ENCODE measurements at regions not wholly inside any gene's neighbourhood (a gene's known extent, or its start where the extent isn't known, plus 50 kb on each side); places are given as distances from the start of the nearest gene placed in this dataset.

DNA sequence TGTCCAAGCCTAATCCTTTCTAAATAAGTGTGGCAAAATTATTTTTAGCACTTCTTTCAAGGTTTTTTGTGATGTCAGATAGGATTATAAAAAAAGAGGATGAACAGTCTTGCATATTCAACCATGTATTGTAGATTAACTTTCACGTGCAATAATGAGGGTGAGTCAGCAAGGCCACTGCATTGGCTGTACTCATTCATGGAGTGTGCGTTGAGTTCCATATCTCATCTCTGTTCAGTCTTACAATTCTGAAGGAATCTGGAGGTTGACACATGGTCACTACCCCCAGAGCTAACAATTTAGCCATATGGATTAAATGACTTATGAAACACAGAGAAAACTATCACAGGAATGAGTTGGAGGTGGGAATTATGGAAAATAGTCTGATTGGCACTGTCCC lies 810.5 kb downstream of the SLC4A3 start:
- H3K27ac ChIP-seq = no peak overlapping the region
- H3K36me3 ChIP-seq = no peaks in the 10 kb centered on the region
- H3K27me3 ChIP-seq = no peaks in the 10 kb centered on the region
- no peak overlapping the region for H3K4me3 ChIP-seq
- TF ChIP-seq EP300 (IDR thresholded peaks at IDR 0.05) (no peak), POLR2A (IDR thresholded peaks at IDR 0.05) (no peak), POLR2AphosphoS5 (IDR thresholded peaks at IDR 0.05) (no peak)
- TF ChIP-seq, protein P1, sequence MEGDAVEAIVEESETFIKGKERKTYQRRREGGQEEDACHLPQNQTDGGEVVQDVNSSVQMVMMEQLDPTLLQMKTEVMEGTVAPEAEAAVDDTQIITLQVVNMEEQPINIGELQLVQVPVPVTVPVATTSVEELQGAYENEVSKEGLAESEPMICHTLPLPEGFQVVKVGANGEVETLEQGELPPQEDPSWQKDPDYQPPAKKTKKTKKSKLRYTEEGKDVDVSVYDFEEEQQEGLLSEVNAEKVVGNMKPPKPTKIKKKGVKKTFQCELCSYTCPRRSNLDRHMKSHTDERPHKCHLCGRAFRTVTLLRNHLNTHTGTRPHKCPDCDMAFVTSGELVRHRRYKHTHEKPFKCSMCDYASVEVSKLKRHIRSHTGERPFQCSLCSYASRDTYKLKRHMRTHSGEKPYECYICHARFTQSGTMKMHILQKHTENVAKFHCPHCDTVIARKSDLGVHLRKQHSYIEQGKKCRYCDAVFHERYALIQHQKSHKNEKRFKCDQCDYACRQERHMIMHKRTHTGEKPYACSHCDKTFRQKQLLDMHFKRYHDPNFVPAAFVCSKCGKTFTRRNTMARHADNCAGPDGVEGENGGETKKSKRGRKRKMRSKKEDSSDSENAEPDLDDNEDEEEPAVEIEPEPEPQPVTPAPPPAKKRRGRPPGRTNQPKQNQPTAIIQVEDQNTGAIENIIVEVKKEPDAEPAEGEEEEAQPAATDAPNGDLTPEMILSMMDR (IDR thresholded peaks at IDR 0.05) = no peak
- H3K4me1 ChIP-seq = no peaks in the 10 kb centered on the region
- no peak for DNase-seq
- no peaks in the 10 kb centered on the region for H3K9me3 ChIP-seq
- intact Hi-C loops (cut with DNase I; ENCODE audit: low total_unique reads) = no loop called here
- 62 to 84% (median 82%) methylated on average over 2 of the region's 2 CpGs for WGBS, 5 donors

GRCh38 chr2:220440731-220441130 lies 813.3 kb downstream of the SLC4A3 start:
- H3K27me3 ChIP-seq = no peaks in the 10 kb centered on the region
- H3K36me3 ChIP-seq = no peaks in the 10 kb centered on the region
- no peak for DNase-seq
- H3K9me3 ChIP-seq = no peaks in the 10 kb centered on the region
- H3K4me3 ChIP-seq = no peak overlapping the region
- H3K27ac ChIP-seq = no peak overlapping the region
- WGBS, 5 donors = 82 to 88% (median 86%) methylated on average over 2 of the region's 2 CpGs
- H3K4me1 ChIP-seq = no peaks in the 10 kb centered on the region
- intact Hi-C loops (cut with DNase I; ENCODE audit: low total_unique reads) = no loop called here
- TF ChIP-seq EP300 (IDR thresholded peaks at IDR 0.05) (no peak), POLR2AphosphoS5 (IDR thresholded peaks at IDR 0.05) (no peak), POLR2A (IDR thresholded peaks at IDR 0.05) (no peak)
- TF ChIP-seq, protein P1 (IDR thresholded peaks at IDR 0.05) = no peak

DNA sequence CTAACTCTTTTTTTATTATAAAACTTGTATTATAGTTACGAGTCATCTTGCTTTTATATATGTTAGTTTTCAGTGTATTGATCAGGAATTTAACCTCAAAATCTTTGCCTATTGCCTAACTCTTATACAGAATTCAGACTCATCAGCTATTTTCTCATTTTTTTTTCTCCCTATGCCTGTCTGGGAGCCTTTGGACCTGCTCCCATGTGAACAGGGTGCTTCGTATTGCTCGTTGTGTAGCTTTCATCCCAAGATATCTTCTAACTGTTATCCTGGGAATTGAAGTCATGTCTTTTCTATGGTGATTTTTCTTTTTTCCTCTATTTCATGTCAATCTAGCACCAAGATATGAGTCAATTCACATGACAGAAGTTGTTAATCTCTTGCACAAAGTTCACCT lies 814.0 kb downstream of the SLC4A3 start:
- Histone ChIP-seq H3K9me3 (no peaks in the 10 kb centered on the region), H3K4me3 (no peak overlapping the region), H3K27ac (no peak overlapping the region), H3K4me1 (no peaks in the 10 kb centered on the region), H3K27me3 (no peaks in the 10 kb centered on the region), H3K36me3 (no peaks in the 10 kb centered on the region)
- DNase-seq = no peak
- no peak for TF ChIP-seq POLR2AphosphoS5 (IDR thresholded peaks at IDR 0.05)
- no peak for TF ChIP-seq EP300 (IDR thresholded peaks at IDR 0.05)
- TF ChIP-seq POLR2A (IDR thresholded peaks at IDR 0.05) = no peak
- TF ChIP-seq, protein P1 (IDR thresholded peaks at IDR 0.05) = no peak
- 81 to 88% (median 84%) methylated on average over 3 of the region's 3 CpGs for WGBS, 5 donors
- intact Hi-C loops (cut with DNase I; ENCODE audit: low total_unique reads) = no loop called here

DNA sequence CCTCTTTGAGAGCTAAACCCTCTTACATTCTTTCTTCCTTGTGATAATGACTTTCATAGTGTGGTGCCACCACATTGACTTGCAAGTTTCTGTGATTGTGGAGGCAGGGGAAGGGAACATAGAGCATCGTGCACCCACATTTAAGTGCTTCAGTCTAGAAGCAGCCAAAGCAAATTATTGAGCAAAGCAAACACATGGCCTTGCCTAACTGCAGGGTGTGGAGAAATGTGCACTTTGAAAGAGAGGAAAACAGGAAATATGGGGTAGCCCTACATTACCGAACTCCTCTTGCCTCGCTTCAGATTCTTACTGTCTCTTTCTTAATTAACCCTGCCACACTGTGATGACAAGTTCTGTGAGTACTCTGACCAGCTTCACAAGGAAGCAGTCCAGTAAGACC lies 814.6 kb downstream of the SLC4A3 start:
- DNase-seq = no peak
- no peaks in the 10 kb centered on the region for H3K4me1 ChIP-seq
- no peak overlapping the region for H3K4me3 ChIP-seq
- no peak overlapping the region for H3K27ac ChIP-seq
- intact Hi-C loops (cut with DNase I; ENCODE audit: low total_unique reads) = no loop called here
- H3K36me3 ChIP-seq = no peaks in the 10 kb centered on the region
- no peak for TF ChIP-seq POLR2AphosphoS5 (IDR thresholded peaks at IDR 0.05)
- TF ChIP-seq EP300 (IDR thresholded peaks at IDR 0.05) = no peak
- TF ChIP-seq, protein P1 (IDR thresholded peaks at IDR 0.05) = no peak
- TF ChIP-seq POLR2A (IDR thresholded peaks at IDR 0.05) = no peak
- 75 to 81% (median 81%) methylated on average over 3 of the region's 3 CpGs for WGBS, 5 donors
- H3K9me3 ChIP-seq = no peaks in the 10 kb centered on the region
- no peaks in the 10 kb centered on the region for H3K27me3 ChIP-seq
